Hypothalamus (tissue), 51 donors: ENCODE measurements at regions not wholly inside any gene's neighbourhood (a gene's known extent, or its start where the extent isn't known, plus 50 kb on each side); places are given as distances from the start of the nearest gene placed in this dataset.
"Not testable (repeated sequence)": the region's sequence is repeated elsewhere in the genome, so short reads cannot be mapped to it uniquely, and the experiment has no call there.

Experiments used
- DNase-seq, 51 donors: peaks; one replicate each; lab custom pipeline; 2025; lab: John Stamatoyannopoulos, UW

DNA sequence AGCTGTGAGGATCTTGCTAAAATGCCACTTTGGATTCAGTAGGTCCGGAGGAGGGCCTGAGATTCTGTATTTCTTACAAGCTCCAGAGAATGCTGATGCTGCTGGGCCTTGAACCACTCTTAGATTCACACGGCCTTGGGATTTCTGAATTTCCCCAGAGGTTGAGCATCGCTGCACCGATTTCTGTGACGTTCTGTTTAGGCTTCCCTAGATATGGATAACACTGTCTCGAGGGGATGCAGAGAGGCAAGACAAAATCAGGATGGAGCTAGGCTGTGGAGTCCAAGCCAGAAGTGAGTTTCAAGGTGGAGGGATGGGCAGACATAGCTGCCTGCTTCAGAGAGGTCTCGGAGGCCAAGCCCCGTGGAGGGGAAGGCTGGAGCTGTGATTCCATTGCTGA is 415.9 kb upstream of the PROX1 start:
- no peak for DNase-seq

DNA sequence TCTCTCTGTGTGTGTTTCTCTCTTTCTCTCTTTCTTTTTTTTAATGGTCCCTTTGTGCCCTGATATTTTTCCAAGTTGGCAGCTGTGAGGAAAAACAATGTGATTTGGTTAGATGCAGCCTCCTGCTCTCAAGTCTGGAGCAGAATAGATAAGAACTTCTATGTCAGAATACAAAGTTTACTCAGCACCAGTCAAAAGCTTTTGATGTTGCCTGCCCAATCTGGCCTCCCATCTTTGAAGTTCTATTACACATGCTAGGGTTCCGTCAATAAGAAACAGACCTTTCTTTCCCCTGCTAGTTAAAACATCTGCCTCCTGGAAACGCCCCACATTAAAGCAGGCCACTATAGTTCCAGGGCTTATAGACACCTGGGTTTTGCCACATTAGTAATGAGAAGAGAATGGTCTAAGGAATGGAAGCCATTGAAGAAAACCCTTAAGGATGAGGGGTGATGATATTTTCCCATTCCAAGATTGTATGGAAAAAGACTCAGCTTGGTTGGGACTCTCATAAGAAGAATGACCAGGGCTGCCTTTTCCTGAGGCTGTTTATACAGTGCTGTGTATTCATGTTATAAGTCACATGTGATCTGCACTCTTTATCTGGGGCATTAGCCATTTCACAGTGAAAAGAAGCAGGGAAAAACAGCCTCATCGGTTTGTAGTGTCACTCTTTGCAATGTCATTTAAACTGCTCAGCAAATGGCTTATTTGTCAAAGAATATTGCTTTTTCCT is 414.7 kb upstream of the PROX1 start:
- no peak for DNase-seq

DNA sequence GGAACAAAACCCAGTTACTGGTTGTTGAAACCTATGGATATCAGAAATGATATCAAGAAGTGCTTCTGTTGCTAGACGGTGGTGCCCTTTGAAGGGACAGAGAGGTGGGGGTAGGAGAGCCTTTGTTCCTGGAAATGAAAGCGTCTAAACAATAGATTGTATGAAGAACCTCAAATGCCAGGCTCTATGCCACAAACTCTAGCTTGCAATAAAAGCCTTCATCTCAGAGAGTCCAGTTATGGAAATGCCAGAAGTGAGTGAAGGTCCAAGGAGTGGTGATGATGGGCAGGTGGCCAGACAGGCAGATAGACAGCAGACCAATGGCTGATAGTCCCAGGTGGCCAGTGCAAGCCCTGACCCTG is 414.1 kb upstream of the PROX1 start:
- no peak for DNase-seq

DNA sequence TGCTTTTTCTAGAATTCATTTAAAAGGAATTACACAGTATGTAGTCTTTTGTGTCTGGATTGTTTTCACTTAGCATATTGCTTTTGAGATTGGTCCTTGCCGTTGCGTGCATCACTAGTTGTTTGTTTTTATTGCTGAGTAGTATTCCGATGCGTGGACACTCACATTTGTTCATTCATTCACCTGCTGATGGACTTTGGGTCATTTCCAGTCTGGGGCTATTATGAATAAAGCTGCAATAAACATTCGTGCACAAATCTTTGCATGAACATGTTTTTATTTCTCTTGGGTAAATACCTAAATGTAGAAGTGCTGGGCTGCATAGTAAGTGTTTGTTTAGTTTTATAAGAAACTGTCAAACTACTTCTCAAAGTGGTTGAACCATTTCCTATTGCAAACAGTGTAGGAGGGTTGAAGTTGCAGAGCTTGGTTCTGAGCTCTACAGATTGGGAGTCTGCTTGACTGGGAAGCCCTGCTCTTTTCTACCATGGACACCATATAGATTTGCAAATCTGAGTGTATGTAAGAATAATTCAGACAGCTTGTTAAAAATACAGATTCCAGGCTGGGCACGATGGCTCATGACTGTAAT is 404.7 kb upstream of the PROX1 start:
- no peak for DNase-seq

DNA sequence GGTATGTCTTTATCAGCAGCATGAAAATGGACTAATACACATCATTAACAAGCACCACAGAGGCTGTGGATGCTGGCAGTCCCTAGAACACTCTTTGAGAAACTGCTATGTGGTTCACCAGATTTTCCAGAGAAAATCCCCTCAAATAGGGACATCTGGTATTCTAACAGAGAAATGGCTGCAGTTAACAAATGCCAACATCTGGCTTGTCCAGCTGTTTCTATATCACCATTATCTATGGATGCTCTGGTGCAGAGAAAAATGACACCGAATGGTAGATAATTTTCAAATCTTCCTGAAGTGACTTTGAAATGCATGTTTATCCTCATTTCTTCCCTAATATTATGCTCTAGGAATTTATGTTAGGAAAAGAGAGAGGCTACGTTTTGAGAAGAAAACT is 403.5 kb upstream of the PROX1 start:
- no peak for DNase-seq

DNA sequence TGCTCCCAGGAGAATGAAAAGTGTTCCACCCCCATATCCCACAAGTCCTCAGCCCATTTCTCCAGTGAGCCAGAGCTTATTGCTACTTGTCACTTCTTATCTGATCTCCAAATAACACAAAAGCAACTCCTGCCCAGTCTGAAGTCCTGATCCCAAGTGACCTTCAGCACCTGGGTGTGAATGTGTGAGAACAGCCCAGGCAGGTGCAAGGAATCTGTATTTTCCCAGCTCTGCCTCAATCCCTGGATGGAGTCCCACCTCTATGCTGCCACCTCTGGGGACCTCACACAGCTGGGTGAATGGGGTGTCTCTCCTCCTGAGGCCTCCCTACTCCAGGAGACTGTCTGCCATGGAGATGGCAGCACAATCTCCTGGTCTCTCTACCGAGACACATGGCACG is 402.4 kb upstream of the PROX1 start:
- DNase-seq, result no peak

DNA sequence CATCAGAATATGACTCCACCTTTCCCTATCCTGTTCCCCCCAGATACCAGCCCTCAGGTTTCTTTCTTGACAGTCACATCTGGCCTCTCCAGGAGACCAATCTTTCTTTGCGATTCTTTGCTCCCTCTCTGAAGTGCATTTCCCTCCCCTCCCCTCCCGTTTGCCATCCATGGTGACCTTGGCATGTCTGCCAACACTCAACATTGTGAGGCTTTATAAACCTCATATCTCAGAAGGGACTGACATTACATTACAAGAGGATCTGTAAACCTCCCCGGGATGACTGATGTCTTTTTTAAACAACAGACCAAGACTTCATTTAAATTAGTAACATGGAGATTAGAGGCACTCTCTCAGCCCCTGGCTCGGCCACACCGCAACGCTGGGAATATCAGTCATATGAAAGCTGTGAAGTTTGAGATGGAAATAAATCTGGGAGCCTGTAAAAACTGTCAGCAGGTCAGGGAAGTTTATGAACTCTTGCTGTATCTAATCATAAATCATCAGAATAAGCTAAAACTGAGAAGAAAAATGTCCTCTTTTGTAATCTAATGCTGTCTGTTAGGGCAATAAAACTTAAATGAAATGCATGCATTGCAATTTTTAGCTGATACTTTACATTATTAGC is 401.7 kb upstream of the PROX1 start:
- no peak for DNase-seq

DNA sequence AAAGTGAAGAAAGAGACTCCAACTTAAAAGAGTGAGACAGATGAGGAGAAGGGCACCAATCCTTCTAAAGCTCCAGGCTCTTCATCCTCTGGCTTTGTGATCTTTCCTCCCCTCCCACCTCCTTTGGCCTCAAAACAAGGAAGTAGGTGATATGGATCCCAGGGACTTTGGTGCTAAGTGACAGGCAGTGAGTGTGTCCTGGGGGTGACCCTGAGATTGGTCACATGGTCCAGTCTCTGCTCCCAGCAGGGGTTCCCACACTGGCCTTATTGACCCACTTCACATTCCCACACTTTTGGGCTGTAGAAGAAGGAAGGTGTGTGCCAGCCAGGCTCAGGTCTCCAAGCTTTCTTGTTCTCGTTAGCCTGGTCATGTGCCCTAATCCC is 401.2 kb upstream of the PROX1 start:
- no peak for DNase-seq

DNA sequence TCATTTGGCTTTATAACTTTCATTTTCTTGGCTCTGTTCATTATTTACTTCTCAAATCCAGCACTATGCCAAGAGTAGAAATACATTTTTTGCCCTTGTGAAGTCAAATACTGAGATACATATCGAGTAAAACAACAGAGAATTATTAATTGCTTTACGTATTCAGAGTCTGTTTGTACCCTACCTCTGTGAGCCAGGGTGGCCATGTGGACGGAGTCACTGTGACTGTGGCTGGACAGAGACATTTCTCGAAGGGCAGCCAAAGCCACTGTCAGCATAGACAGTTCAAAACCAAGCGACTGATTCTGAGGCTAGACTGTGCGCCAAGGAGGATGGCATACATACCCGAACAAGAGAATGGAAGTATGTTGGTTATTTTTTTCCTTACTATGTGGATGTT is 391.0 kb upstream of the PROX1 start:
- DNase-seq, result no peak

DNA sequence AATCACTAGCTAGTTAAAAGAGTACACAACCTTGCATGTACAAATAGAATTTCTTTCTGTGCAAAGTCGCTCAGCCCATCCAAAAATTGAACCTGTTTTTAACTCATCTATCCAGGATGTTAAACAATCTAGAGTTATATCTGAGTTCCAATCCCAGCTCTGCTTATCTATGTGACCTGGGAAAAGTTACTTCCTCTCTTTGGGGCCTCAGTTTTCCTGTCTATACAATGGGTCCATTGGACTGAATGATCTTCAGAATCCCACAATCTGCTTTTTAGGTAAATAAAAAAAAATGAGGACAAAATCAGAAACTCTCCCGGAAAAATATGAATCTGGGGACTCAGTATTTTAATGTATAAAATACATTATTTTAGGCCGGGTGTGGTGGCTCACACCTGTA is 389.5 kb upstream of the PROX1 start:
- DNase-seq, result no peak

DNA sequence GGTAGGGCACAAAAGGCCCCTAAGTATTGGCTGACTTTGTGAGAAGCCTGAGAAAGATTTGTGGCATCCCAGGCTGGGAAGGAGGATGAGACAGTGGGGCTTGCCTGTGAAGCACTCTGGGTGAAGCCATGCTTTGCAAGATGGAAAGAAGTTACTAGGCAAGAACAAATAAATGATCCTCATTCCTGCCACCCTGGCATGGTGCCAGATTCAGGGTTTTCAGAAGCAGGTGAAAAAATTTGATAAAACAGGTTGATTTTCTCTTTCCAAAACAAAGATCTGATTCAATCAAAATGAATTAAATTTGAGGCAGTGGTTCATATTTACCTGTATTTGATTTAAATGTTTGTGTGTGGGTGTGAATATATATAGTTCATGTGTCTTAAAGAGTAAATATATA is 386.9 kb upstream of the PROX1 start:
- no peak for DNase-seq

DNA sequence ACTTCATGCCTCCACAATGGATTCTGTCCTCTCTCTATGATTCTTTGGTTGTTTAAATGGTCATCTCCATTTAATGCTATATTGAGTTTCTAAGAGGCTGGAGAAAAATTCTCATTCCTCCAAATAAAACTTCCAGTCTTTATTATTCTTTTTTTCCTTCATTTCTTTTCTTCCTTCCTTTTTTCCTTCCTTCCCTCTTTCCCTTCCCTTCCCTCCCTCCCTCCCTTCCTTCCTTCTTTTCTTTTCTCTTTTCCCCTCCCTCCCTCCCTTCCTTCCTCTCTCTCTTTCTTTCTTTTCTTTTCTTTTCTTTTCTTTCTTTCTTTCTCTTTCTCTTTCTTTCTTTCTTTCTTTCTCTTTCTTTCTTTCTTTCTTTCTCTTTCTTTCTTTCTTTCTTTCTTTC is 386.1 kb upstream of the PROX1 start:
- not testable (repeated sequence) for DNase-seq

DNA sequence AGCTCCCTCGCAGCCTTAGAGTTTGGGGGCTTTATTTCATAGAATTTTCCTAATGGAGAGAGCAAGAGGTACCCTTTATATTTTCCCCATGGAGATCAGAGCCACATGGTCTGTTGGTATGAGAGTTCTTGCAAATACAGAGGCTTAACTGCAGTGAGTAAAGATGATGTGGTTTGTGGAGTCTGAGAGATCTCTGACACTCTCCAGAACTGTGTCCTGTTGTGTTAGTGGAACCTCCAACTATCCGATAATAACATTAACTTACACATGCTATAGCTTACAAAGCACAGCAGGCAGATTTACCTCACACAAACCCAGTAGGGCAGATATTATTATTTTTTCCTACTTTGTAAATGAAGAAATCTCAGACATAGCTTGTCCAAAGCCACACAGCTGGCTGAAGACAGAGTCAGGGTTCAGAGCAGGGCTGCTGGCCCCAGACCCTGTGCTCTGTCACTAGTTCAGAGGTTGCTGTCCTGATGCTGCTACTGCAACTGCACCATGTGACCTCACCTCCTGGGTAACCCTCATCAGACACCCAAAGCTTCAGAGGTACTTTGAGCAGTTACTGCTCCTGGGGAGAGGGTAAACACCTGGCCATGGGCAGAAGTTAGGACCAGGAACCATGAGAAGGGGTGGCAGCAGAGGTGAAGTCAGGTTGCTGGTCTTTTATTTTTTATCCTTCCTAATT is 384.8 kb upstream of the PROX1 start:
- DNase-seq, result no peak

DNA sequence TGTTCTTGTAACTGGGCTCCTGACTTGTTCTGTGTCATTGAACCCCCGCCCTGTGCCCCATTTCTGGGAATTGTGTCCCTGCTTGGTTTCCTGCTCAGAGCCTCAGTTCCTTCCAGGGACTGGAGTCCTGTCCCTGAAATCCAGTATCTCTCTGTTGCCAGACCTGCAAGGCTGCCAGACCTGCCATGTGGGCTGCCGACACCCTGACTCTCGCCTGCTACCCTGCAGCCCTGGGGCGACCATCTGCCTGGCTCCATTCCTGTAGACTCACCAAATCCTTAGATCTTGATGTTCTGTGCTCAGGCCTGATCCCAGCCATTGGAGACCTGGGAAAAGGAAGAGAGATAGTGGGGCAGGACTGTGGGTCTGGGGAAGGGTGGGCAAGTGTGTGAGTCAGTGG is 383.3 kb upstream of the PROX1 start:
- no peak for DNase-seq

DNA sequence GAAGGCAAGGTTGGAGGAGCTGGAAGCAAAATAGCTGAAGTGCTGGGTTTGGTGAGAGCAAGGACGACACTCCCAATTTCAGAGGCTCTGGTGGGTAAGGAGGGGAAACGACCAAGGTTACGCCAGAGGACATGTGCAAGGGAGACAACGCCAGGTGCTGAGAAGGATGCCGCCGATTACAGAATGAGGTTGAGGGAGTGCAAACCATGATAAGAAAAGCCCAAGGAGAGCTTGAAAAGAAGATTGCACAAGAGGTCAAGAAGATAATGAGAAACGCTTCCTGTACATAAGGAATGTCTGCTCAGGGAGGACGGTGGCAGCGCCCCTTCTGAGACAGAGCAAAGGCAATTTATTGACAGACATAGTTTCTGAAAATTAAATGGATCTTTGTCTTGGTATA is 382.0 kb upstream of the PROX1 start:
- no peak for DNase-seq

DNA sequence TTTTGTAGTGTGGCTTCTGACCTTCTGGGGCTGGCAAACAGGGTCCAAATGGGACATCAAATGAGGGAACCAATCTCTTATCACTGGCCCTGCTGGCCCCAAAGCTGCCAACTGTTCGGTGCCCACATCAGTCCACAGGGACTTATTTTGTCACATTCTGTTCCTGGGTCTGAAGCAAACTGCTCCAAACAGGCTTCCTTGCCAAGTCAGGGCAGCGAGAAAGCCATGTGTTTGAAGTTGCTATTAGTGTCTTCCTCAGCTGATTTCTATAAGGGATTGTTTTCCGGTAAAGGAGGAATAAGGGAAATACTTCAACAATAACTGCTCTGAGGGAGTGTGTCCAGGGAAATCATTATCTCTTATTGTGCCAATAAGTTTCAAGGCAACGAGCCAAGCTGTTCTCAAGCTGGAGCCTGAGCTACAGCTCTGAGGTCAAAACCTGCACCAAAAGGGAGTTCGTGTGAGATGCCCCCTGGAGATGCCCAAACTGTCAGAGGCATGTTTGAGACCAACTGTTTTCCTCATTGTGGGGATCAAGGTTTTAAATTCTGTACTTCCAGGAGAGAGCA is 381.4 kb upstream of the PROX1 start:
- DNase-seq, result no peak

DNA sequence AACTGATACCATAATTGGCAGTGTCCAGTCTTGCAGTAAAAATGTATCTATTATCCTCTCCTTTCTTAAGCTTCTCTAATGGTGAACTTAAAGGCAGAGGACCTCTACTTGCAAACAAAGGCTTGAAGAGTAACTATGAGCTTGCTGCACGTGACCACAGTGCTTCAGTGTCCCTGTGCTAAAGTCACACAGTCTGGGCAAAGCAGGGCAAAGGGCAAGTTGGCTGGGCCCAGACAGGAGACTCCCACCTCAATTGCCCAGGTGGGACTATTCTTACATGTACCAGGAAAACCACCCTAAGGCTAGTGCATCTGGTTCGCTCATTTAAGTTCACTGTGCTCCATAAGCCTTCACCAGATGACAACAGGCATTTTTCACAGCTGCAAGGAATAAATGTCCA is 374.2 kb upstream of the PROX1 start:
- no peak for DNase-seq

DNA sequence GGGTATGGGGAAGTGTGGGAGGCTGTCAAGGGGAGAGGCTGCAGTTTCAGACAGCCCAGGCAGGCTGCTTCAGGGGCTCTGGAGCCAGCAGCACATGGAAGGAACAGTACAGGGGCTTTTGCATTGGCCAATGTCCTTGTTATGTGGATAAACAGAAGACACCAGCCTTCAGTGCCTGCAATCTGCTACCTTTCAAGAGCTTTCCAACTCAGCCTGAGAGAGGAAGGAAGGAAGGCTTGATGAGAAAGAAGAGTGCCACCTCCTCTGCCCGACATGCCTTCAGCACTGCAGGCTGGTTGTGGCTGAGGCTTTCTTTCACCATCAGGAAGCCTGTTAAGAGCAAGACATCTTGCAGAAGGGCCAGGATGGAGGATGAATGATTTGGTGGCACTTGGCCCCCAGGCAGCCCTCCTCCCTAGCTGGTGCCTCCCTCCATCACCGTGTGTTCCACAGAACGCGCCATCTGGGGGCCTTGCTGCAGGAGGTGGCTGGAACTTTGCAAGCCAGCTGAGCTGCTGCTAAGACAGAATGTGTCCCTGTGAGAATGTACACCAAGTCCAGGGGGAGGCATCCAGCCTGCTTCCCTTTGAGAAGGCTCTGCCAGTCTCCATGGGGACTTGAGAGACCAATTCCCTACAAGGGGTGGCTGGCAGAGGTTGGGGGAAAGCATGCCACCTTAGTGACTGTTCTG is 372.4 kb upstream of the PROX1 start:
- no peak for DNase-seq

DNA sequence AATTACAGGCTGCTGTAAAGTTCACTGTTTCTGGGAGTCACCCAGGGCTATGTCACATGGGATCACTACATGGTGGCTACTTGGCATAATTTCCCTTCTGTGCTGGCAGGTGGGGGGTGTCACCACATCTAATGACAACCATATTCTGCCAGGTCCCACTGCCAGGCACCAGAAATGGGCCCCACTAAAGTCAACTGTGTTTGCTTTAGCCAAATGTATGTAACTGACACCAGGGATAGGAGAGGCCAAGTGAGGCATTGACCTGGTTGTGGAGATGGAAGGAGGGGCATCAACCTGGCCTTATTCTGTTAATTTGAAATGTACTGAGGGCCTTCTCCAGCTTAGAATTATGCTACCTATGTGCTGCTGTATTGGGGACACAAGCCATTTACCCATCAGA is 370.6 kb upstream of the PROX1 start:
- DNase-seq, result no peak

DNA sequence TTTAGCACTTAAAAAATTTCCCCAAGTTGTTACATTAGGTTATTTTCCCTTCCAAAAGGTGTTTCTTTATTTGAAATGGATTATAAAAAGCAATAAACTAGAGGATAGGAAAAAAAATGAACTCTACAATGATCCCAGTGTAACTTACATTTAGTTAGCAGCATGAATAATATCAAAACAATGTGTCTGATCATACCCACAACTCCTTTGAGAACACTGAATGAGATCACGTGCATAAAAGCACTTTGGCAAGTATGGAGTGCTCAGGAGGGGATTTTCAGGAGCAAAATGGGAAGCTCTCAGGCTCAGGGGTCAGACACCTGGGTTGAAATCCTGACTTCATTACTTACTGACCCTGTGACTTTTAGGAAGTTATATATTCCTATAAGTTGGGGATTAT is 369.7 kb upstream of the PROX1 start:
- DNase-seq, result no peak

DNA sequence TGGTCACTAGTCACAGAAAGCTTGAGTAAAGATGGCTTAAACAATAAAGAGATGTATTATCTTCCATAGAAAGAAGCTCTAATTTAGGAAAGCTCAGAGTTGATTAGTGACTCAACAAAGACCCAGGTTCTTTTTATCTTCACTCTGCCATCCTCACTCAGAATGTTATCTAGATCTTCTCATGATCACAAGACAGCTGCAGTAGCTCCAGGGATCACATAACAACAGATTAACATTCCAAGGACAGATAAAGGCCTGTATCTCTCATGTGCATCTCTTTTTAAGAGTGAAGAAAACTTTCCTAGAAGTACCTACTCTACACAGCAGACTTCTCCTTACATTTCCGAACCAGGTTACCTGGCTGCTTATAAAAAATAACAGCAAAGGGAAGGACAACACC is 368.7 kb upstream of the PROX1 start:
- DNase-seq, result no peak
